Iris pigment epithelial cell (primary cell): ENCODE measurements at regions not wholly inside any gene's neighbourhood (a gene's known extent, or its start where the extent isn't known, plus 50 kb on each side); places are given as distances from the start of the nearest gene placed in this dataset.
"Not testable (repeated sequence)": the region's sequence is repeated elsewhere in the genome, so short reads cannot be mapped to it uniquely, and the experiment has no call there.

Source experiments
- DNase-seq: peaks from one replicate; pipeline ENCODE4 v3.0.0-alpha.2; 2011; ENCODE audit warnings: low read depth

DNA sequence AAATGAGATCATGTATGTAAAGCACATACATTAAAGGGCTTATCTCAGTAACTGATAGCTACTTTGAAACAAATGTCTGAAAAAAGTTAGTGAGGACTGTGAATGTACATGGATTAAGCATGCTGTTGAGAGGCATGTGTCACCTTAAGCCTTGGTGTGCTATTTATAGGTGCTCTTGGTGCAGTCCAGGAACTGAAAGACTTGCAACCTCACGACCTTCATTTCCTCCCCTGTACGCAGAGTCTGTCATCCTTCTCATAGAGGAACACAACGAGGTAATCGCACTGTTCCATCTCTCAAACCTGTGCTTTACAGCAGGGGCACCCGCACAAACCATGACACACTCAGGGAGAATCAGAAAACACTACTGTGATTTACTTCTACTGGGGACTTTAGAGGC, 65.6 kb downstream of the UFM1 start:
- DNase-seq: peak; percentile 53

DNA sequence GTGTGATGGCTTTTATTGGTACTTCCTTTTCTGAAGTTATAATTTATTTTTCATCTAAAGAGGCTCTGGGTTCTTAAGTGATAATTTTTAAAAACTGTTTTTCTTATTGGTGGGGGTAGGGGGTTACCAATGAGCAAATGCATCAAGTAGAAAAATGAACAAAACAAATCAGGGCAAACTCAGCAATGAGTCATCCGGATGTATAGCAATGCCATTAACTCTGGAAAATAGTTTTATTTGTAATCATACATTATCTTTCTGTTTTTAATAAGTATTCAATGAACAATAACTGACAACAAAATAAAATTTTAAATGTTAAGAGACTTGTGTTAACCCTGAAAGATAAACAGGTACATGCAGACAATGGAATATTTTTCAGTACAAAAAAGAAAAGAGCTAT, 67.6 kb downstream of the UFM1 start:
- DNase-seq: peak; percentile 26

DNA sequence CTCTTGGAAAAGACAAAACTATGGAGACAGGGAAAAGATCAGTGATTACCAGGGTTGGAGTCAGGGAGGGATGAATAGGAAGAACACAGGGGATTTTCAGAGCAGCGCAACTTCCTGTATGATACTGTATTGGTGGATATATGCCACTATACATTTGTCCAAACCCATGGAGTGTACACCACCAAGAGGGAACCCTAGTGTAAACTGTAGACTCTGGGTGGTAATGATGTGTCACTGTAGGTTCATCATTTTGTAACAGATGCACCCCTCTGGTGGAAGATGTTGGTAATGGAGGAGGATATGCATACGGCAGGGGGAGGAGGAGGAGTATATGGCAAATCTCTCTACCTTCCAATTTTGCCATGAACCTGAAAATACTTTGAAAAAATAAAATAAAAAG, 68.1 kb downstream of the UFM1 start:
- peak; percentile 61 for DNase-seq

DNA sequence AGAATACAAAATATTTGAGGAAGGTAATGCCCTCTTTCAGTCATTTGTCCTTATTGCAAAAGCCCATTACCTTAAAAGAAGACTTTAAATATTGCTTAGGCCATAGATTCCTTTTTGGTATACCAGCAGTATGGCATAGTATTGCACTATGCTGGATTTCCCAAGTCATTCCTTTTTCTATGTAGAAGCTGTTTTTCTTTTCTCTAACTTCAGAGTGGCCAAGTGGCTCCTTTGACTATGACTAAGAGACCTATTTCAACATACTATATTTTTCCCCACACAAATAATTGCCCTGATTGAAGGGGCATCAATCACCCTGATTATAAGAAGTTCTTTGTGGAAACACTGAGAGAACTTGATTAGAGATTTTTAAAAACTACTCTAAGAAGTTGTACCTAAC, 68.6 kb downstream of the UFM1 start:
- peak; percentile 62 for DNase-seq

DNA sequence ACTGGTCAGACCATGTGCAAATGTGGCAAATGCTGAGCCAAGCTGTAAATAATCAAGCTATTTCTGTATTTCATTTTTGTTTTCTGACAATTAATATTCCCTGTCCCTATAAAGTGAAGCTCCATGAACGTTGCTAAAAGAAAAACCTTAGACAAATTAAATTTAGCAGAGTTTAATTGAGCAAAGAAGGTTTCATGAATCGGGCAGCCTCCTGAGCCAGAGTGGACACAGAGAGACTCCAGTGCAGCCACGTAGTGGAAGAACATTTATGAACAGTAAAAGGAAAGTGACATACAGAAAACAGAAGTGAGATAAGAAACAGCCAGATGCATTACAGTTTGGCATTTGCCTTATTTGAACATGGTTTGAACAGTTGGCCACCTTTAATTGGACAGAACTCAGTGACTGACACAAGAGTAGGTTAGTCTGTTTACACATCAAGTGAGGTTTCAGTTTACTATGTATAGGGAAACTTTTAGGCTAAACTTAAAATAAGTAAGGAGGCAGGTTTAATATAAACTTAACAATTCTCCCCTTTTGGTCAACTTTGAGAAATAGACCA, 69.7 kb downstream of the UFM1 start:
- DNase-seq: no peak

DNA sequence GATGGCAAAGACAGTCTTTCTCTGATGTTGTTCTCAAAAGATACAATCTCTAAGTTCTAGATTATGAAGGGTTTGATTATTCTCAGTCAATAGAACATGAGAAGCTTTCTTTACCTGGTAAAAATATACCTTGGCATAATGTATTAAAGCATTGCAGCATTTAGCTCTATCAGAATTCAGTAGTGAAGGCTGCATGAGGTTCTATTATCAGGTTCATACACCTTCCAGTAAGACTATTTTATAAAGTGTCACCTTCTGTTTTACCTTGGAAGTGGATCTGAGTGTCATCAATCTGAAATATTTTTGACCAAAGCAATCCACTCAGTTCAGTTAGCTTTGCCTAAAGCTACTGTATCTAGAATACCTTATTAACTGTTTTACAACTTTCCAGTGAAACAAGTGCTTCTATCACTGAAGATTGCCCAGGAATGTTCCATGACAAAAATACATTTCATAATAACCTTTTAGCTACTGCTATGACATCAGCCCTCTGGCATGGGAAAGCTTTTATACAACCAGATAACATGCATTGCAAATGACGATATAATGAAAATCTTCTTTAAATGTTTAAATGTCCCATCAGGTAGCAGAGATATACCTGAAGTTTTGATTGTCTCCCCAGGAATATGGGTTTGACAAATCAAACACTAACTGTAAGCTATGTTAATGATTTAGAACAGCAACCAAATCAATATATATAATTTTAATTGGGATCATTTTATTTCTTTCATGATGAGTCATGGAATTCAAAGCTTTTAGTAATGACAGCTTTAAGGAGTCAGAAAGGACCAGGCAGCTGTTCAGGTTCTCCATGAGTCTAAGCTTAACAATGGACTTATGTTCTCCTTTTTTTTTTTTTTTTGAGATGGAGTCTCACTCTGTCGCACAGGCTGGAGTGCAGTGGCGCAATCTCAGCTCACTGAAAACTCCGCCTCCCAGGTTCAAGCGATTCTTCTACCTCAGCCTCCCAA, 72.2 kb downstream of the UFM1 start:
- peak; percentile 90 for DNase-seq

DNA sequence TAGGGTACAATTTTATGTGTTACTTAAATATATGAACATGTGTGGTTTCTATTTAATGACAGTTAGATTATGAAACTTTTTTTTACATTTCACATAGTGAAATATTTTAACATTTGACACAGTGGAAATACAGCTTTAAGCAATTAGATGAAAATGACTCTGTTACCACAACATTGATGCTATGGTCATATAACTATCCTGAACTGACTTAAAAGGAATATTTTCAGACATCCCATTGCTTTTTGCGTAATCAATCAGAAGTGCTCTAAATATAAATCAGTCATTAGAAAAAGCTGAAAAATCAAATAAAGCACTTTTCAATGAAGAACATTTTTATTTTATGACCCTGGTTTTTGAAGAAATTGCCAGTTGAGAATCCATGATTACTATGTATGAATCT, 80.3 kb downstream of the UFM1 start:
- DNase-seq: no peak

DNA sequence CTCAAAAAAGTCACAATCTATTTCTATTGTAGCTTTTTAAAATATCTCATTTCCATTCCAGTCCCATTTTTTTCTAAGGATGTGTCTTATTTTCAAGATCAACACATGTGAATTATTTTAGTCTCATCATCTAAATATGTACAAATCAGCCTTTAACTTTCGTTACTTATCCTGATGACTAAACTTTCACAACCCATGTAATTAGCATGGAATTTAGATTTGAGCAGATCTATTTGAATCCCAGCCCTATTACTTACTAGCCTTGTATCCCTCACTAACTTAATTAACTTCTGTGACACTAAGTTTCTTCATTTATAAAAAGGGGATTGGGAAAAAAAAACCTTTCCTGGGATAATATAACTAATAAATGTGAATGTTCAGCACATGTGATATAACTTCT, 81.1 kb downstream of the UFM1 start:
- no peak for DNase-seq

DNA sequence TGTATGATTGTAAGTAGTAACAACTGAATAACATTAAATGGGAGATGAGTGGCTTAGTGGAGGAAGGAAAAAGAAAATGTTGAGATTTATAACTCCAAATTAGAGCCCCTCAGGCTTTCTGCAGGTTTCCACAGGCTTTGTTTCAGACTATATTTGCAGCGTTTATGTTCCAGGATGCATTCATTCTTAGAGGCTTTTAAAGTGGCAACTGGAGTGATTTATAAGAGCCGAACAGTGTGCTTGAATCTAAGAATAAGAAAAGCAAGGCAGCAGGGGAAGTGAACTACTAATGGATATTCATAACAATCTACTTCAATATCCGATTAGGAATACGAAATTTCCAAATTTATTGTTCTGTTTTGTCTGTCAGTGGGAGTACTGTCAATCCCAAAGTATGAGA, 91.0 kb downstream of the UFM1 start:
- DNase-seq: no peak

DNA sequence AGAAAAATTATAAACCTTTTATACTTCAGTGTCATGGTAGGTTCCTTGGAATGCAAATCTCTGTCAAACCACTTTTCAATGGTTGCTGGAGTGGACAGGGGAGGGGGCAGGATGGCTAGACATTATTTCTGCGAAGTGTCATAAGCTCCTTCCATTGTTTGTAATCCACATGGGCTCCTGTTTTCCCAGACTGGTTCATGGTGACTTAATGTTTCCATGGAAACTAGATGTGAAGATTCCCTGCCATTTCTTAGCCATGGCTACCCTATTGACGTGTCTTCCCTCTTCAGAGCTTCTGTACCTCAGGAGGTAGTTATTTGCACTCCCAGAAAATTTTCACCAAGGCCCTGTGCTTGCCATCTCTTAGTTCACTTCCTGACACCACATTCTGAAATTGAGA, 95.3 kb downstream of the UFM1 start:
- DNase-seq: no peak

DNA sequence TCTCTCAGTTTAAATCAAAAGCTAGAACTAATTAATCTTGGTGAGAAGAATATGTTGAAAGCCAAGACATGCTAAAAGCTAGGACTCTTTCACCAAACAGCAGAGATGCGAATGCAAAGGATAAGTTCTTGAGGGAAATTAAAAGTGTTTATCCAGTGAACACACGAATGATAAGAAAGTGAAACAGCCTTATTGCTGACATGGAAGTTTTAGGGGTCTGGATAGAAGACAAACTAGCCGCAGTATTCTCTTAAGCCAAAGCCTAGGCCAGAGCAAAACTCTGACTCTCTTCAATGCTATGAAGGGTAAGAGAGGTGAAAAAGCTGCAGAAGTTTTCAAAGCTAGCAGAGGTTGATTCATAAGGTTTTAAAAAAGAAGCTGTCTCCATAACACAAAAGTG, 103.0 kb downstream of the UFM1 start:
- no peak for DNase-seq

DNA sequence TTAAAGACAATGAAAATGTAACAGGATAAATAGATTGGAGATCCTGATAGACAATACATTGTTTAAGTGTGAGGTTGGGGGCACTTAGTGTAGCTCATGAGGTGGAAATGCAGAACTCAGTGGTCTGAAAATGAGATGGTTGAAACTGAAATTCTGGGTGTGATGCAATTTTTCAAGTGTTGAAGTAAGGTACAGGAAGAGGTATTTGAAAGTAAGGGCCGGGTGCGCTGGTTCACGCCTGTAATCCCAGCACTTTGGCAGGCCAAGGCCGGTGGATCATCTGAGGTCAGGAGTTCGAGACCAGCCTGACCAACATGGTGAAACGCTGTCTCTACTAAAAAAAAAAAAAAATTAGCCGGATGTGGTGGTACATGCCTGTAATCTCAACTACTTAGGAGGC, 113.0 kb downstream of the UFM1 start:
- DNase-seq: no peak

DNA sequence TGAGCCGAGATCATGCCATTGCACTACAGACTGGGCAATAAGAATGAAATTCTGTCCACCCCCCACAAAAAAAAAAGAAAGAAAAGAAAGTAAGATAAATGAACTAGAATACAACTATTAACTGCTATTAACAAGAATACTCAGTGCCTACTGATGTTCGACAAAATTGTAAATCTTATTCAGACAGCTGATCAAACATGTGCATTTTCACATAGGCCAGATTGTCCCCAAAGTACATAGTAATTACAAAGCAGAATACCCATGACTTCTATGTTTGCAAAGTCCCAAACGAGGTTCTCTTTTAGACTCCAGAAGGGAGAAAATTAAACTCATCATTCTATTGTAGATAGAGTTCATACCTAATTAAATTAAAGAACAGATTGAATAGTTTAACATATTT, 113.4 kb downstream of the UFM1 start:
- DNase-seq: no peak

DNA sequence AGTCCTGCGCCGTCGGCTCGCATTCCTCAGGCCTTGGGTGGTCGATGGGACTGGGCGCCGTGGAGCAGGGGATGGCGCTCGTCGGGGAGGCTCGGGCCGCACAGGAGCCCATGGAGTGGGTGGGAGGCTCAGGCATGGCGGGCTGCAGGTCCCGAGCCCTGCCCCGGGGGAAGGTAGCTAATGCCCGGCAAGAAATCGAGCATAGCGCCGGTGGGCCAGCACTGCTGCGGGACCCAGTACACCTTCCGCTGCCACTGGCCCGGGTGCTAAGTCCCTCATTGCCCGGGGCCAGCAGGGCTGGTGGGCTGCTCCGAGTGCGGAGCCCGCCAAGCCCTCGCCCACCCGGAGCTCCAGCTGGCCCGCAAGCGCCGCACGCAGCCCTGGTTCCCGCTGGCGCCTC, 122.8 kb downstream of the UFM1 start:
- DNase-seq: not testable (repeated sequence)

DNA sequence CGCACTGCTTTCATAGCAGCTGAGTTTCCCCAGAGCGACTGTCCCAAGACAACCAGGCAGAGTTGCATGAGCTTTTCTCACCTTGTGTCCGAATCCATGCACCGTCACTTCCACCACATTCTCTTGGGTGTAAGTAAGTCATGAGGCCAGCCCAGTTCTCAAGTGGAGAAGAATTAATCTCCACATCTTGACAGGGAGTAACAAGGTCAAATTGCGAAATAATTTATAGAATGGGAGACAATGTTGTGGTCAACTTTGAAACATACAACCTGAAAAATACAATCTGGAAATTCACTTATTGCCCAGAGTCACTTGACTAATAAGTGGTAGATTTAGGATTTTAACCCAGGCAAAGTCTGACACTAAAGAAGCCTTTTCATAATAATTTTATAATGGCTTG, 123.7 kb downstream of the UFM1 start:
- DNase-seq: peak; percentile 13

DNA sequence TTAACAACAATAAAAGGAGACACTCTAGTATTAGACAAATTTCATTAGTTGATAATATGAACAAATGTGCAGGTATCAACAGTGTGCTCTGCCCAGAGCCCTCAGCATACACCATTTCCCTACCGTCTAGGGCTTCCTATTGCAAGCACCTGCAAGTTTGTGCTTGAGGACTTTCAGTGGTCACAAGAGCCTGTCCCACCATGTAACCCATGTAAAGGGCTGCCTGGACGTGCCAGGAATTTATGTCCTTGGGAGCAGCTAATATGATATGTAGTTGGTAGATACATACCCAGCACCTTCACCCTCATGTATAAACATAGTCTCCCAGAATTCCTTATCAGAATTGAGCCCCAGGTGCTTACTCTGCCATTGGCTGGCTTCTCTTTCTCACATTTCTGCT, 128.0 kb downstream of the UFM1 start:
- DNase-seq: no peak

DNA sequence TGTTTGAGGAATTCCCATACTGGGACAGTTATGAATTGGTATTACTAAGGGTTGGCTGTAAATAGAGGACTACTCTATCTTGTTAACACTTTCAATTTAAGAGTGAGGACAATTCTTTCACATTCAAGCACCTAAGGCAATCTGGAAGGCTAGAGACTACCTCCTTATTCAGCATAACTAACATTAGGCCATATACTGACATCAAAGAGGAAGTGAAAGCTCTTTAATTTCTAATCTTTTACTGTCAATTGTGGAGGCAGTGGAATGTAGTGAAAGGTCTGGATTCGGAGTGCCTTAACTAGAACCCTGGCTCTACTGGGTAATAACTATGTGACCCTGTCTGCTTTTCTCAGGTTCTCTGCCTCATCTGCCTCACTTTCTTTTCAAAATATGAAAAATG, 134.0 kb downstream of the UFM1 start:
- DNase-seq: no peak

DNA sequence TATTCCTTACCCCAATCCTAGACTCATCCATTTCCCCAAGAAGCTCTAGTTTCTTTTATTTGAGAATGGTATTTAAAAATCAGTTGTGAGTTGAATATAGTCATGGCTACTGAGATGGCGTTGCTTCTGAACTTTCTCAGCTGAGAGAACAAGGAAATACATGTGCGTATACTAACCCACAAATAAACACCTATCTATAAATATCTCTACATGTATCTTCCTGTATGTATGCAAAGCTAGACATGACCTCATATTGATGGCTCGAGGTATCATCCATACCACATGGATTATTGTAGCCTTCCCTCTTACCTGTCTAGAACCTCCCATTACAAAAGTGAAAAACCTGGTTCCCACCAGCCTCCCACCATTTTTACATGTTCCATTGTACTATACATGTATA, 141.0 kb downstream of the UFM1 start:
- DNase-seq: no peak

DNA sequence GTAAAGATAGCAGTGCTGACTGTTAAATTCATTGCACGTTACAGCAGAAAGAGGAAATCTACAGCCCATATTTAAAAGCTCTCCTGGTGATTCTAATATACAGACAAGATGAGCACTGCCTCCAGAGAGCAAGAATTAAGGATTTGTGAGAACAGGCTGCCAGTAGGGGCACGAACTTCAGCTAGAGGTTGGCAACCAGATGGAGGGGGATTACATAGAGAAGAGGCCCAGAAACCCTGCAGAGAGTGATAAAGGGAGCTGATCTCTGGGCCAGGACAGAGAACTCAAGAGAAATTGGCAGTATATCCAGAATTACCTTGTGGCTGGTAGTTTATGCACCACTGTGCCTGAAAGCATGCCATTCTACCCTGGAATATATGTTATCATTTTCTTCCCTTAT, 144.8 kb downstream of the UFM1 start:
- DNase-seq: no peak

DNA sequence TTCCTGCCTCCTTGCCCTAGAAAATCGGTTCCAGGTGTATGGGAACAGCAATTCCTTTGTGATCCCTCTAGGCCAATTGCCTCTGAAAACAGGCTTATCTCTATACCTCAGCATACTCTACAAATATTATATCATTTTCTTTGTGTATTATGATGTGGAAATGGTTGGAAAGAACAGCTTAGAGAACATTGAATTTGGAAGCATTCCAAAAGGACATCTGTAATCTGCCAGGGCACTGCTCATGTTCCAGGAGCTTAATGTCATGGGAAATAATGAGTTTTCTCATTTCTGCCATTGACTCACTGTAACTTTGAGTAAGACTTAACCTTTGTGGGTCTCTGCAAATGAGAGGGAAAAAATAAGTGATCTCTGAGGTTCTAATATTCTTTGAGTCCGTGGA, 147.3 kb downstream of the UFM1 start:
- no peak for DNase-seq

DNA sequence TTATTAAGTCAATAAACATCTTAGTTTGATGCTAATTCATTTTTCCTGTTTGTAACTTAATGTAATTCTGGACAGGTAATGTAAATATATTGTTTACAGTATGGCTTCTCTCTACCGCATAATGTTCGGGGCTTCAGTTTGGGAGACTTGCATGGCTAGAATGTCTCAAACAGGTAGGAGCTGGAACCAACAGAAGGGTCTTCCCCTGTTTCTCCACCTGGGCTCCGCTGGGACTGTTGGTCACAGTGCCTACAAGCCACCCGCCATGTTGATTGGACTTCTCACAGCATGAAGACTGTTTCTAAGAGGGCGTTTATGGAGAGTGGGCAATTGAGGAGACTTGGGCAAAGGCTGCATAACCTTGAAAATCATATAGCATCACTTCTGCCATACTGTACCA, 148.6 kb downstream of the UFM1 start:
- DNase-seq: no peak

DNA sequence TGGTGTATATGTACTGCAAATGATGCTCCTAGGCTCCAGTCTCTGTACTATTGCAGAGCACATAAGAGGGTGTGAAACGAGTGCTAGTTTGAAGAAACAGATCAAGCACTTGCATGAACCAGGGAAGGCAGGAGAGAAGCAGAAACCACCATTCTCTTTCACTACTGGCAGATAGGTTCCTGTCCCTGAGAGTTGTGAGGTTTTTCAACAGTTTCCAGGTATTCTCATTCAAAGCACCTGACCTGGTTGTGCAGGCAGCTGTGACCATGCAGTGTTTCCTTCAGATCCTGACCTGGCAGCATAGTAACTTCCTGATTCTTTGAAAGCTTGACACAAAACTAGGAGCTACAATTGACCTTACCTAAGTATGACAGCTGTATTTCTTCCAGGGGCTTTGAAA, 164.9 kb downstream of the UFM1 start:
- DNase-seq: no peak

DNA sequence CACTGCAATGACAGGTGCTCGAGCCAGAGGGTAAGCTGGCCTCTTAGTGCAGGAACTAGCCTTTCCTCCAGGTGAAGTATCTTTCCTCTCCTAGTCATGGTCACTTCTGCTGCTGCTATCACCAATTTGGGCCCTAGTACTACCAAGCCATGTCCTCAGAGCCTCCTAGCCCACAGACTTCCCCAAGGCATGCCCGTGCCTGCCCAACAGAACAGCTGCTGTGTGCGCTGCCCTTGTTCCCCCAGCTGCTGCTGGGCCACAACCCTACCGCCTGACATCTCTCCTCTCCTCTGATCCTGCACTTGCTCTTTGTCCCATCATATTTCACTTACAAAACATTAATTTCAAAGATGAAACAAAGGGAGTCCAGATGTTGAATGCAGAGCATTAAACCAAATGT, 168.5 kb upstream of the FREM2 start:
- DNase-seq: no peak
